Uterus (tissue), 2 donors: ENCODE measurements at regions not wholly inside any gene's neighbourhood (a gene's known extent, or its start where the extent isn't known, plus 50 kb on each side); places are given as distances from the start of the nearest gene placed in this dataset.

Experiments used
- POLR2A ChIP-seq, 2 donors: fragments of 450-650 bp; IDR thresholded peaks; one replicate each; pipeline ENCODE4 v1.6.1; 2016; ENCODE audit warnings: antibody characterized with exemption in 2 of 2, mild to moderate bottlenecking in 1 of 2, moderate library complexity in 1 of 2
- TF ChIP-seq, protein P1 (sequence below), 4 experiments: fragments of 200-600 bp in 2 of 4; fragments of 450-650 bp in 2 of 4; sonication (generic) in 2 of 4; IDR thresholded peaks; one replicate each; pipeline ENCODE4 v1.5.1; 2016 to 2019; ENCODE audit warnings: antibody characterized with exemption in 4 of 4, mild to moderate bottlenecking in 2 of 4, moderate library complexity in 1 of 4

DNA sequence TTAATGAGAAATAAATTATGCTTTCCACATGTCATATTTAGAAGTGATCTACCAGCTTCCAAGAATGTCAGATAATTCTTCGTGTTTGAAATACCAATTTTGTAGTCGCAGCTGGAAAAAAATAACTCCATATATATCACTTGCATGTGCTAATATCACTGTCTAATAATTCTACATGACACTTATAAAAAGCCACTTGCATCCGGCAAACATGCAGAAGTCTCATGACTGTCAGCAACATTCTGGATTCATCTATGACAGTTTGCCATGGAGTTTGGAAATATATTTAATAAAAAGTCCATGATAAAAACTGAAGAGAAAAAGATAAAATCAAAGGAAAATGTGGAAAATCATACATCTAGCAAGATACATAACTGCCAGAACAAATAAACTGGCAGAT lies 1784.4 kb downstream of the SUCLG1 start:
- TF ChIP-seq, protein P1, sequence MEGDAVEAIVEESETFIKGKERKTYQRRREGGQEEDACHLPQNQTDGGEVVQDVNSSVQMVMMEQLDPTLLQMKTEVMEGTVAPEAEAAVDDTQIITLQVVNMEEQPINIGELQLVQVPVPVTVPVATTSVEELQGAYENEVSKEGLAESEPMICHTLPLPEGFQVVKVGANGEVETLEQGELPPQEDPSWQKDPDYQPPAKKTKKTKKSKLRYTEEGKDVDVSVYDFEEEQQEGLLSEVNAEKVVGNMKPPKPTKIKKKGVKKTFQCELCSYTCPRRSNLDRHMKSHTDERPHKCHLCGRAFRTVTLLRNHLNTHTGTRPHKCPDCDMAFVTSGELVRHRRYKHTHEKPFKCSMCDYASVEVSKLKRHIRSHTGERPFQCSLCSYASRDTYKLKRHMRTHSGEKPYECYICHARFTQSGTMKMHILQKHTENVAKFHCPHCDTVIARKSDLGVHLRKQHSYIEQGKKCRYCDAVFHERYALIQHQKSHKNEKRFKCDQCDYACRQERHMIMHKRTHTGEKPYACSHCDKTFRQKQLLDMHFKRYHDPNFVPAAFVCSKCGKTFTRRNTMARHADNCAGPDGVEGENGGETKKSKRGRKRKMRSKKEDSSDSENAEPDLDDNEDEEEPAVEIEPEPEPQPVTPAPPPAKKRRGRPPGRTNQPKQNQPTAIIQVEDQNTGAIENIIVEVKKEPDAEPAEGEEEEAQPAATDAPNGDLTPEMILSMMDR (IDR thresholded peaks at IDR 0.05): no peak
- TF ChIP-seq POLR2A (IDR thresholded peaks at IDR 0.05): no peak
